Lung (tissue), 11 donors: ENCODE measurements at regions not wholly inside any gene's neighbourhood (a gene's known extent, or its start where the extent isn't known, plus 50 kb on each side); places are given as distances from the start of the nearest gene placed in this dataset.

Source experiments
- ATAC-seq: fragments of 200-7000 bp; cut with Tn5 transposase; one replicate; pipeline ENCODE4 v1.9.1; 2020; ENCODE audit warnings: moderate number of reproducible peaks; ENCODE audit not compliant: insufficient read depth, low FRiP score
- DNase-seq, 3 donors: peaks; one replicate each; pipeline ENCODE4 v3.0.0-alpha.2; 2013 to 2017
- H3K27ac ChIP-seq, 2 donors: one replicate each; pipeline ENCODE4 v1.5.1; 2013; ENCODE audit warnings: mild to moderate bottlenecking in 2 of 2, moderate library complexity in 2 of 2, control low read depth in 1 of 2, inconsistent platforms in 1 of 2, low read depth in 1 of 2, low read length in 1 of 2
- H3K27me3 ChIP-seq, 3 donors: one replicate each; pipeline ENCODE4 v1.5.1; 2013; ENCODE audit warnings: low read length in 2 of 3; ENCODE audit not compliant: control insufficient read depth in 3 of 3, insufficient read depth in 3 of 3
- H3K36me3 ChIP-seq, 4 donors: one replicate each; pipeline ENCODE4 v1.5.1; 2013; ENCODE audit warnings: low read length in 4 of 4, mild to moderate bottlenecking in 1 of 4, moderate library complexity in 1 of 4; ENCODE audit not compliant: control insufficient read depth in 4 of 4, insufficient read depth in 4 of 4
- H3K4me1 ChIP-seq, 5 donors: one replicate each; pipeline ENCODE4 v1.5.1; 2013; ENCODE audit warnings: low read length in 5 of 5, mild to moderate bottlenecking in 2 of 5, moderate library complexity in 1 of 5; ENCODE audit not compliant: control insufficient read depth in 5 of 5, insufficient read depth in 5 of 5
- H3K4me3 ChIP-seq: one replicate; pipeline ENCODE4 v1.5.1; 2013; ENCODE audit warnings: mild to moderate bottlenecking, control low read depth, moderate library complexity
- H3K9ac ChIP-seq, 2 donors: one replicate each; pipeline ENCODE4 v1.5.1; 2013; ENCODE audit warnings: low read length in 2 of 2, control low read depth in 1 of 2; ENCODE audit not compliant: insufficient read depth in 1 of 2
- H3K9me3 ChIP-seq, 4 donors: one replicate each; pipeline ENCODE4 v1.5.1; 2013; ENCODE audit warnings: low read length in 3 of 4, mild to moderate bottlenecking in 1 of 4, moderate library complexity in 1 of 4; ENCODE audit not compliant: control insufficient read depth in 4 of 4, insufficient read depth in 3 of 4
- WGBS, 2 donors: extraction: QIAGEN DNeasy Blood & Tissue Kit; methylation state at CpG; one replicate each; pipeline ENCODE4 v1.1.7; 2013; 5-methylcytosine and 5-hydroxymethylcytosine counted together
- TF ChIP-seq, protein P1 (sequence below): IDR thresholded peaks from 2 replicates; pipeline ENCODE4 v1.5.1; 2012; ENCODE audit warnings: mild to moderate bottlenecking; ENCODE audit errors: control extremely low read depth, extremely low read depth
- donor health status: control.
- donor health status: control.
- donor health status: Bipolar disorder and iron deficiency.
- donor health status: healthy.
- donor health status: DM: yes; HTN: yes; CAD: no.

DNA sequence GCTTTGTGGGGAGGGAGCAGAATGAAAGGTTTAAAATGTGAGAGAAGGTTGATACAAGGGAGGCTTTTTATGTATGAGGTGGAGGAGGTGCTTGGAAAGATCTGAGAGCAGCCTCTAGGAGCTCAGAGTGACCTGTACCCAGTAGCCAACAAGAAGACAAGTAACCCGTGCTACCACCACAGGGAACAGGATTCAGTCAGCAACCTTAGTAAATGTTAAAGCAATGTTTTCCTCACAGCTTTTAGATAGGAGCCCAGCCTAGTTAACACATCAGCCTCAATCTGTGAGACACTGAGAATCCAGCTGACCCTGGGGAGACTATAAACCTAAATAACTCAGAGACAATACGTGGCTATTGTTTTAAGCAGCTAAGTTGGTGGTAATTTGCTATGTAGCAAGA lies 194.9 kb upstream of the NT5C1B start:
- Histone ChIP-seq H3K27me3 (no peaks in the 10 kb centered on the region), H3K36me3 (no peaks in the 10 kb centered on the region), H3K27ac (no peak overlapping the region), H3K9me3 (peaks cover 0 to 1% (median 0%) of the 10 kb centered on the region in 4 donors), H3K4me3 (no peak overlapping the region), H3K4me1 (peaks cover 2 to 16% (median 7%) of the 10 kb centered on the region in 5 donors), H3K9ac (no peak overlapping the region)
- TF ChIP-seq, protein P1, sequence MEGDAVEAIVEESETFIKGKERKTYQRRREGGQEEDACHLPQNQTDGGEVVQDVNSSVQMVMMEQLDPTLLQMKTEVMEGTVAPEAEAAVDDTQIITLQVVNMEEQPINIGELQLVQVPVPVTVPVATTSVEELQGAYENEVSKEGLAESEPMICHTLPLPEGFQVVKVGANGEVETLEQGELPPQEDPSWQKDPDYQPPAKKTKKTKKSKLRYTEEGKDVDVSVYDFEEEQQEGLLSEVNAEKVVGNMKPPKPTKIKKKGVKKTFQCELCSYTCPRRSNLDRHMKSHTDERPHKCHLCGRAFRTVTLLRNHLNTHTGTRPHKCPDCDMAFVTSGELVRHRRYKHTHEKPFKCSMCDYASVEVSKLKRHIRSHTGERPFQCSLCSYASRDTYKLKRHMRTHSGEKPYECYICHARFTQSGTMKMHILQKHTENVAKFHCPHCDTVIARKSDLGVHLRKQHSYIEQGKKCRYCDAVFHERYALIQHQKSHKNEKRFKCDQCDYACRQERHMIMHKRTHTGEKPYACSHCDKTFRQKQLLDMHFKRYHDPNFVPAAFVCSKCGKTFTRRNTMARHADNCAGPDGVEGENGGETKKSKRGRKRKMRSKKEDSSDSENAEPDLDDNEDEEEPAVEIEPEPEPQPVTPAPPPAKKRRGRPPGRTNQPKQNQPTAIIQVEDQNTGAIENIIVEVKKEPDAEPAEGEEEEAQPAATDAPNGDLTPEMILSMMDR: no peak
- 85 to 93% methylated on average over 2 of the region's 2 CpGs for WGBS, 2 donors
- no peak for ATAC-seq
- DNase-seq: no peak

DNA sequence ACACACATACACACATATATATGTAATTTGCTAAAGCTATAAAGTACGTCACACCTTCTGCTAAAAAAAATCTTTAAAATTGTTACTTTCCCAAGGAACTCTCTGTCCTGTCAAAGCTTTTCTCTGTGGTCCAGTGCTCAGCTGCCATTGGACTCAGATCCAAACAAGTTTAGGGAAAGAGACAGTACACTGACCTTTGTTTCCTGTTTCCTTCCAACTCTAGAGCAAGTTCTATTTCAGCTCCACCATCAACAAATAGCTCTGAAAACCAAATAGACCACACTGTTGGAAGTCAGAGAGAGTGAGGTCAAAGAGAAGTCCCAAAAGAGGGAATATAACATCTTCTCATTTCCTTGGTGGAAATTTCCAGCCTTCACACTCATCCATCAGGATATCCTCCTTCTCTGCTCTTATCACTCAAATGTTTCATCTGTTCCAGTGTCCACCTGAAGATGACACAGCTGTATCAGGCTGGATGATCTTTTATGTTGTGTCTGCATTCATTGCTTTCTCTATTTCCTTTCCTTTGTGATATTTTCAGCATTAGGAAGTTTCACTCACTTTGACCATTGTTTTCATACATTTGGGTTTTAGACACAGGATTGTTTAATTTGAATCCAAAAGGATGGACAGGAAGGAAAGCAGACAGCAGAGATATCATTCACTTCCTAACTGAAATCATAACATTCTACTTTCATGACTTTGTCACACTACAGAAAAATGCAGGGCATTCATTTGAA lies 192.3 kb upstream of the NT5C1B start:
- no peak for ATAC-seq
- no peaks in the 10 kb centered on the region for H3K36me3 ChIP-seq
- TF ChIP-seq, protein P1: no peak
- no peak overlapping the region for H3K4me3 ChIP-seq
- peaks cover 0 to 5% (median 0%) of the 10 kb centered on the region in 5 donors for H3K4me1 ChIP-seq
- H3K27ac ChIP-seq: no peak overlapping the region
- no peak overlapping the region for H3K9ac ChIP-seq
- DNase-seq: peak in 1 of 3 donors; percentile 41
- H3K27me3 ChIP-seq: no peaks in the 10 kb centered on the region
- 86 to 94% methylated on average over 1 of the region's 1 CpG for WGBS, 2 donors
- peaks cover 0 to 1% (median 0%) of the 10 kb centered on the region in 4 donors for H3K9me3 ChIP-seq

DNA sequence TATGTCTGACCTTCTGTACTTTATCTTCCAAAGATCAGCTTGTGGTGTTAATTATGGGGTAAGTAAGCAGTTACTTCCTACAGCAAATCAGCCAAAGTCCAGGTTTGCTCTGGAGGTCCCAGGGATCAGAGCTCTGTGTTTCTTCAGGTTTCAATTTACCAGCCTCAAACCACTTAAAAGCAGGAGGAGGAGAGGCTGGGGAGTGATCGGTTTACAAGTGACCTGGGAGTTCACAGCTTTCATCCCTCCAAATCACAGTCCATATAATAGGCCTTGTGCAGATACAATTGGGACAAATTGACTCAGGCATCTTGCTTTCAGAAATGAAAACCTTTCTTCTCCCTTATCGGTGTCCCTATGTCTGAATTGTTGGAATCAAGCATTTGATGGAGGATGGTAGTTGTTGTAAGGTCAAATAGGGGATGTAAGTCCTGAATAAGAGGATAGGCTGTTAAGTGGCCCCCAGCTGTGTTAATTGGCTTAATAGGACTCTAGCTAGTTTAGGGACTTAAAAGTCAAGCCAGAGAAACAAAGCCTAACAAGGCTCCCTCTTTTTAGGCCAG lies 188.0 kb upstream of the NT5C1B start:
- H3K4me3 ChIP-seq: no peak overlapping the region
- no peaks in the 10 kb centered on the region for H3K36me3 ChIP-seq
- TF ChIP-seq, protein P1: no peak
- 53 to 74% methylated on average over 2 of the region's 2 CpGs for WGBS, 2 donors
- ATAC-seq: no peak
- no peak overlapping the region for H3K27ac ChIP-seq
- DNase-seq: no peak
- H3K9me3 ChIP-seq: no peaks in the 10 kb centered on the region
- no peaks in the 10 kb centered on the region for H3K27me3 ChIP-seq
- no peak overlapping the region for H3K9ac ChIP-seq
- H3K4me1 ChIP-seq: peaks cover 0 to 4% (median 0%) of the 10 kb centered on the region in 5 donors
